ELF-1 (cell line): ENCODE measurements at regions not wholly inside any gene's neighbourhood (a gene's known extent, or its start where the extent isn't known, plus 50 kb on each side); places are given as distances from the start of the nearest gene placed in this dataset.
A peak's percentile ranks its signal among the peaks of the same experiment; 100 is the strongest.

ENCODE experiments used
- DNase-seq: peaks from one replicate; pipeline ENCODE4 v3.0.0-alpha.2; 2016; ENCODE audit warnings: low read depth, low spot score

GRCh38 chrX:40182615-40183014, 84.9 kb upstream of the BCOR start:
- no peak for DNase-seq

- no peak for DNase-seq
Observed at GRCh38 chrX:40182095-40182494, 84.3 kb upstream of the BCOR start.

GRCh38 chrX:40179283-40179682, 81.5 kb upstream of the BCOR start:
- no peak for DNase-seq

GRCh38 chrX:40177942-40178715, 80.4 kb upstream of the BCOR start:
- no peak for DNase-seq

- DNase-seq: no peak
Observed at GRCh38 chrX:40177489-40177888, 79.7 kb upstream of the BCOR start.

GRCh38 chrX:40177117-40177430, 79.3 kb upstream of the BCOR start:
- DNase-seq: peak; percentile 50

- DNase-seq: peak; percentile 24
Observed at GRCh38 chrX:40176351-40177116, 78.8 kb upstream of the BCOR start.

GRCh38 chrX:40175511-40176350, 78.0 kb upstream of the BCOR start:
- DNase-seq: peak; percentile 78

GRCh38 chrX:40174854-40175510, 77.2 kb upstream of the BCOR start:
- DNase-seq: peak; percentile 81

- peak; percentile 83 for DNase-seq
Observed at GRCh38 chrX:40174001-40174853, 76.5 kb upstream of the BCOR start.

GRCh38 chrX:40173143-40174000, 75.6 kb upstream of the BCOR start:
- peak; percentile 21 for DNase-seq

GRCh38 chrX:40172401-40173142, 74.8 kb upstream of the BCOR start:
- DNase-seq: peak; percentile 75

GRCh38 chrX:40171513-40172400, 74.0 kb upstream of the BCOR start:
- DNase-seq: peak; percentile 68

GRCh38 chrX:40170830-40171512, 73.2 kb upstream of the BCOR start:
- peak; percentile 79 for DNase-seq

- peak; percentile 95 for DNase-seq
Observed at GRCh38 chrX:40169193-40170101, 71.7 kb upstream of the BCOR start.

- DNase-seq: no peak
Observed at GRCh38 chrX:40168480-40169011, 70.8 kb upstream of the BCOR start.
